Endothelial cell of umbilical vein (primary cell): ENCODE measurements at regions not wholly inside any gene's neighbourhood (a gene's known extent, or its start where the extent isn't known, plus 50 kb on each side); places are given as distances from the start of the nearest gene placed in this dataset.

Experiments
- BruUV-seq: library from RNA; stranded (reverse); fragments of 400-500 nt; replicated peaks from 2 replicates; lab custom pipeline; 2021; lab: Mats Ljungman, UMichigan
- CTCF ChIA-PET: fragments of 300-600, 350-600 bp; sonication (Branson Sonifier 250); formaldehyde crosslinking; loops from one replicate; lab custom pipeline; 2021; ENCODE audit warnings: antibody characterized with exemption, inconsistent platforms; lab: Charles Lee
- POLR2A ChIA-PET: fragments of 300-600, 350-600 bp; sonication (Branson Sonifier 250); formaldehyde crosslinking; loops from one replicate; lab custom pipeline; 2021; ENCODE audit warnings: antibody characterized with exemption, inconsistent platforms; lab: Charles Lee
- DNase-seq: peaks from one replicate; pipeline ENCODE4 v3.0.0-alpha.2; 2011; ENCODE audit warnings: low read depth, low spot score
- FAIRE-seq: peaks from 2 replicates; lab custom pipeline; 2011; peaks lifted over from hg19 to GRCh38; lab: Jason Lieb, UNC
- H2AFZ ChIP-seq: 2 replicates; pipeline ENCODE4 v1.6.0; 2012; ENCODE audit warnings: low read depth, low read length, control low read depth, inconsistent platforms
- H3K27ac ChIP-seq: 2 replicates; pipeline ENCODE4 v1.5.1; 2011; ENCODE audit warnings: low read depth, mild to moderate bottlenecking, control low read depth, low read length, moderate library complexity; ENCODE audit not compliant: insufficient read depth
- H3K27me3 ChIP-seq, 2 experiments: 2 replicates each; pipeline versions ENCODE4 v1.6.0 to v1.6.1; 2011; ENCODE audit warnings: low read length in 2 of 2, mixed read lengths in 1 of 2; ENCODE audit not compliant: control insufficient read depth in 2 of 2, insufficient read depth in 2 of 2
- H3K36me3 ChIP-seq, 2 experiments: 2 replicates in 1 of 2; 3 replicates in 1 of 2; pipeline ENCODE4 v1.5.1; 2011; ENCODE audit warnings: low read length in 2 of 2, mild to moderate bottlenecking in 1 of 2, moderate library complexity in 1 of 2; ENCODE audit not compliant: control insufficient read depth in 2 of 2, insufficient read depth in 2 of 2; ENCODE audit errors: extremely low read depth in 1 of 2
- H3K4me1 ChIP-seq: 3 replicates; pipeline ENCODE4 v1.5.1; 2011; ENCODE audit warnings: mild to moderate bottlenecking, low read length; ENCODE audit not compliant: control insufficient read depth, insufficient read depth; ENCODE audit errors: extremely low read depth
- H3K4me2 ChIP-seq: 2 replicates; pipeline ENCODE4 v1.6.1; 2011; ENCODE audit warnings: low read length, control low read depth, mixed read lengths; ENCODE audit not compliant: insufficient read depth
- H3K4me3 ChIP-seq, 3 experiments: fragments of 200-600 bp in 1 of 3; sonication (generic), shearing (Covaris generic) in 1 of 3; replicated peaks in 1 of 3; 2 replicates each; pipeline ENCODE4 v1.5.1; 2011 to 2016; ENCODE audit warnings: control low read depth in 3 of 3, low read length in 3 of 3, mild to moderate bottlenecking in 2 of 3, inconsistent platforms in 1 of 3, low read depth in 1 of 3, moderate library complexity in 1 of 3; ENCODE audit not compliant: insufficient read depth in 1 of 3
- H3K79me2 ChIP-seq: 2 replicates; pipeline ENCODE4 v1.6.0; 2012; ENCODE audit warnings: low read length, inconsistent platforms; ENCODE audit not compliant: control insufficient read depth, insufficient read depth
- H3K9ac ChIP-seq: replicated peaks from 2 replicates; pipeline ENCODE3; 2011; ENCODE audit warnings: low read length, control low read depth; ENCODE audit not compliant: insufficient read depth; ENCODE audit errors: extremely low read depth
- H3K9me1 ChIP-seq: replicated peaks from 3 replicates; pipeline ENCODE4 v1.6.0; 2011; ENCODE audit warnings: mild to moderate bottlenecking, low read length; ENCODE audit not compliant: control insufficient read depth, insufficient read depth; ENCODE audit errors: extremely low read depth
- H3K9me3 ChIP-seq: replicated peaks from 2 replicates; pipeline ENCODE4 v1.5.1; 2012; ENCODE audit warnings: low read length, inconsistent platforms; ENCODE audit not compliant: control insufficient read depth, insufficient read depth
- H4K20me1 ChIP-seq: replicated peaks from 2 replicates; pipeline ENCODE3; 2011; ENCODE audit warnings: mild to moderate bottlenecking, low read length; ENCODE audit not compliant: control insufficient read depth, insufficient read depth; ENCODE audit errors: extremely low read depth
- CTCF ChIP-seq, 2 donors: IDR thresholded peaks; 1 replicate in 1 of 2; 2 replicates in 1 of 2; pipeline ENCODE4 v1.5.1; 2011; ENCODE audit warnings: low read length in 2 of 2, mild to moderate bottlenecking in 2 of 2, moderate library complexity in 2 of 2, control low read depth in 1 of 2, inconsistent platforms in 1 of 2, low read depth in 1 of 2; ENCODE audit not compliant: insufficient read depth in 1 of 2; ENCODE audit errors: extremely low read depth in 1 of 2
- EZH2 ChIP-seq: IDR thresholded peaks from 2 replicates; pipeline ENCODE4 v1.6.1; 2012; ENCODE audit warnings: borderline replicate concordance, low read depth, mild to moderate bottlenecking, moderate library complexity, low read length, inconsistent platforms; ENCODE audit not compliant: severe bottlenecking
- FOS ChIP-seq: IDR thresholded peaks from 2 replicates; pipeline ENCODE4 v1.6.1; 2011; ENCODE audit warnings: mild to moderate bottlenecking, low read length, moderate library complexity, borderline replicate concordance; ENCODE audit not compliant: insufficient read depth
- GATA2 ChIP-seq: IDR thresholded peaks from 2 replicates; pipeline ENCODE4 v1.7.0; 2011; ENCODE audit warnings: low read depth, mild to moderate bottlenecking, moderate library complexity, mixed read lengths, low read length; ENCODE audit not compliant: insufficient read length, insufficient read depth
- JUN ChIP-seq: IDR thresholded peaks from 2 replicates; pipeline ENCODE4 v1.6.1; 2011; ENCODE audit warnings: borderline replicate concordance, low read depth; ENCODE audit not compliant: insufficient read length, insufficient read depth
- MYC ChIP-seq: IDR thresholded peaks from one replicate; pipeline ENCODE4 v1.6.1; 2011; ENCODE audit warnings: mild to moderate bottlenecking, low read depth, low read length
- POLR2A ChIP-seq: IDR thresholded peaks from 2 replicates; pipeline ENCODE4 v1.6.1; 2012; ENCODE audit warnings: low read depth, mild to moderate bottlenecking, control low read depth, low read length
- POLR2AphosphoS5 ChIP-seq: IDR thresholded peaks from 2 replicates; pipeline ENCODE4 v1.6.1; 2012; ENCODE audit warnings: low read depth, mild to moderate bottlenecking, control low read depth, low read length, moderate library complexity; ENCODE audit not compliant: insufficient read depth
- dilution Hi-C: fragments of 300-500 bp; cut with MboI; formaldehyde crosslinking; loops from one replicate; pipeline ENCODE4 v1.15.0; 2019; ENCODE audit warnings: low sequenced_read_pairs; ENCODE audit not compliant: extremely low pct_ligation_motif_present
- intact Hi-C: fragments of 100-400 bp; cut with micrococcal nuclease; formaldehyde crosslinking; loops from one replicate; pipeline ENCODE4 v1.10.0; 2022
- TF ChIP-seq, protein P1 (sequence below): IDR thresholded peaks from 2 replicates; pipeline ENCODE4 v1.6.1; 2011; ENCODE audit not compliant: insufficient read depth, insufficient read length

DNA sequence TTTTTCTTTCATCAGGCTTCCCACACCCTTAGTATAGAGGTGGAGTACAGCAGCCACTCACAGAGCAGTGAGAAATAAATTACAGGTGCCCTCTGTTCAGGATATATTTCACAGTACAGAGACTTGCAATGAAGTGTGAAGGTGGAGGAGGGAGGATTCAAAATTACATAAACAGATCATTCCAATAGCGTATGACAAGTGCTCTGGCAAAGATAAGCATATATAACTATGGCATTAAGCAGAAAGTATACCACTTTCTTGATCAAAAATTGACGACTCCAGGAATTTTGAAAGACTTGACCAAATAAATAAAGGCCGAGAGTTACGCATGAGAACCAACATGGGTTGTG, 108.7 kb downstream of the GPX5 start:
- no peak overlapping the region for H3K27ac ChIP-seq
- peak overlapping the region; percentile 60 for H3K4me2 ChIP-seq
- no peaks in the 10 kb centered on the region for H4K20me1 ChIP-seq
- no peak overlapping the region for H3K4me3 ChIP-seq
- H3K36me3 ChIP-seq, result no peaks in the 10 kb centered on the region
- DNase-seq (no peak), FAIRE-seq (no peak)
- no peak overlapping the region for H2AFZ ChIP-seq
- H3K9me3 ChIP-seq, result no peaks in the 10 kb centered on the region
- CTCF ChIA-PET, result interaction anchor here (1.4 kb wide), 1 partner anchor 28 kb away, joined by 5 read pairs; no protein-coding TSS in a partner anchor
- POLR2A ChIA-PET, result no interaction called here
- intact Hi-C loops, result no loop called here
- peaks cover 29 to 35% of the 10 kb centered on the region in 2 experiments for H3K27me3 ChIP-seq
- H3K9me1 ChIP-seq, result no peaks in the 10 kb centered on the region
- no peaks in the 10 kb centered on the region for H3K4me1 ChIP-seq
- no TSS peak for BruUV-seq
- dilution Hi-C loops, result no loop called here
- H3K79me2 ChIP-seq, result no peaks in the 10 kb centered on the region
- TF ChIP-seq JUN (no peak), GATA2 (no peak), EZH2 (no peak), POLR2AphosphoS5 (no peak), POLR2A (no peak), CTCF (IDR thresholded peaks at IDR 0.05; ENCODE audit: extremely low read depth in 1 of 2, insufficient read depth in 1 of 2, low read depth in 1 of 2, low read length in 2 of 2) (no peak), FOS (no peak), MYC (no peak)
- TF ChIP-seq, protein P1, sequence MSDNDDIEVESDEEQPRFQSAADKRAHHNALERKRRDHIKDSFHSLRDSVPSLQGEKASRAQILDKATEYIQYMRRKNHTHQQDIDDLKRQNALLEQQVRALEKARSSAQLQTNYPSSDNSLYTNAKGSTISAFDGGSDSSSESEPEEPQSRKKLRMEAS, result no peak
- no peak overlapping the region for H3K9ac ChIP-seq
